ENCODE measurements at regions not wholly inside any gene's neighbourhood (a gene's known extent, or its start where the extent isn't known, plus 50 kb on each side); places are given as distances from the start of the nearest gene placed in this dataset.

- TF ChIP-seq TSHZ2 (CRISPR knock-in tag; IDR thresholded peaks at IDR 0.05) (no peak), ZNF8 (CRISPR knock-in tag; IDR thresholded peaks at IDR 0.05) (no peak), CSDC2 (CRISPR knock-in tag; IDR thresholded peaks at IDR 0.05) (no peak)
Measured at GRCh38 chr3:70743754-70744153, 431.3 kb upstream of the MDFIC2 start.
